ENCODE measurements at regions not wholly inside any gene's neighbourhood (a gene's known extent, or its start where the extent isn't known, plus 50 kb on each side); places are given as distances from the start of the nearest gene placed in this dataset.

DNA sequence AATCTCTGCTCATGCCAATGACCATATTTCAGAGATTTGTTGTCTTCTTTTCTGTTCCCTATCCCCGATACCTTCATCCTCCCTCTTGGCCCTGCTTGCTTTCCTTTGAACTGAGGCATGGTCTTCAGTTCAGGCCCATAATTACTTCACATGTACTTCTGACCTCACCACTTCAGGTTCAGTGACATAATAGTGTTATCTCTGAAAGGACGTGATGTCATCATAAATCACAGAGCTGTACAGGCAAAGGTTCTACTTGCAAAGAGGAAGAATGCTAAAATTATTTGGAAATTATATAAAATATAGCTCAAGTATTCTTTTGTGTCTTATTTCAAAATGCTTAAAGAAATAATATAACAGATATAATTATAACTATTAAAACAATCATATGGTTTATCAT lies 230.3 kb upstream of the ESRRG start:
- DNase-seq: no peak

DNA sequence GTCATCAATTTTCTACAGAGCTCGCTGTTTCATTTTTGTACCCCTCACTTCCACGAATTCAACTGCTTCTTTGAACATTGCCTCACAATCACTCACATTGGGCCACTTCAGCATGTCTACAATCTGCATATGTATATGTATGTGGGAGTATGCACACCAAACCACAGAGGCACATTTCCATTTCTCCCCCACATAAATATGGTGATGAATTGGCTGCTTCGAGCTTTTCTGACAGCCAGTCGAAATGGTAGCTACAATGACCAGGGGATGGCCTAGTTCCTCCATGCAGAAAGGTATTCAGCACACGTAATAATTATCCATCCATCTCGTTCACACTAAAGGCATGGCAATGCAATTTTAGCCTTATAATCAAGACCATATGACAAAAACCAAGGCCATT lies 229.6 kb upstream of the ESRRG start:
- no peak for DNase-seq

DNA sequence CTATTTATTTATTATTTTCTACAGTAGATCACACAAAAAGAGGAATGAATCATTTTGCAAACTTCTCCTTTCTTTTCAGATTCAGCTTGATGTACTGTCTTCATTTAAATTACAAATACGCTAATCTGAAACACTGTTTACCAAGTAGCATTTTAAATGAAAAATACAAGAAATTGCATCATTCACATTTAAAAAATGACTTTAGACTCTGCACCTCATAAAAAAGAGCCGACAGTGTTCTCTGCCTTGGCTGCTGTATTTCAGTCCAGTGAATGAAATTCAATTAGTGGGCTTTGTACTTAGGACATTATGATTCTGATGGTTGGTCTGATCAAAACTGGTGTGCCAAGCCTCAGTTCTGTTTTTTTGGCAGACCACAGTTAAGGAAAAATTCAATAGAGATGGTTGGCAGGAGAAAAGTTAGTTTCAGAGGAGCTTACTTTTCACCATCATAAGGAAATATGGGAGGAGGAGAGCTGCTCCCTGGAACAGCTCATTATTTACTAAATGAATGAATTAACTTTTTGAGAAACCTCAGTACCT lies 222.4 kb upstream of the ESRRG start:
- no peak for DNase-seq

DNA sequence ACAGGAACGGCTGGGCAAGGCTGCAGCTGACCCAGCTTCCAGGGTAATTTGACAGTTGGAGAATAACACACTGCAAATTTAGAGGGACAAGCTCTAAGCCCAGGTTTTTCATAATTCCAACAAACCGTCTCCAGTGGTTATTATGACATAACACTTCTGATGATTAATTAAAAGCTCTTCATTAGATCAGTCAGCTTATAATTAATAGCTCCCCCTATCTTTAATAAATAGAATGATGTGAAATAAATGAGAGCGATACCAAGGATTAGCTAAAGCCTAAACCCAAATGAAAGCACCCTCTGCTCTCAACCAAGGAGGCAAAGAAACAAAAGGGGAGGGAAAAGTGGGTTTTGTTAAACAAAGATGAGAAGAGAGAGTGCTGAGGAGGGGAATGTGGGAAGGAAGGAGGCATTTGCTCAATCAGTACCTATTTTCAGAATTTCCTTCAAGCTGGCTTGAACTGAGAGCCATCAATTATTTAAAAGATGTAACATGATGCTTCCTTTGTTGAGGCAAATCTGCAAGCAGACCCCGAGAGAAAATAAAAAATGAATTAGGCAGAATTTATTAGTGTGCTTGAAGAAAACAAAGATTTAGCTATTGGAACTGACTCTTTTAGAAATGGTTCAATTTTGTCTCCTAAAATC lies 221.8 kb upstream of the ESRRG start:
- DNase-seq: no peak

DNA sequence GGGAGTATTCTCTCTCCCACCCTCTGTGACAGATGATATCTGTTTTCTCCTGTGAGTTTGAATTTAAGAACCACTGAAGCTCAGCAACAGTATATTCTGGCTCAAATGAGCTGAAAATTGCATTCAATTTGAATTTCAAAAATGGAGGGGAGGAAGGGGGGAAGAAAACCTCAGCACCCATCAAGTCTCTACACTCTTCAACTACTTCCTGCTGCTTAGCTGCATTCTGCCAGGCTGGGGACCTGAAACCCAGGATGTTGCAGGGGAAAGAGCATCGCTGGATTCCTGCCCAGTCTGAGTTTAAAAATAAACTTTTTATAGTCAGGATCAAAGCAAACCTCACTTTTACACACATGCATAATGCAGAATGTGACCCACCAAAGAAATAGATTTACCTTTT lies 214.3 kb upstream of the ESRRG start:
- no peak for DNase-seq

DNA sequence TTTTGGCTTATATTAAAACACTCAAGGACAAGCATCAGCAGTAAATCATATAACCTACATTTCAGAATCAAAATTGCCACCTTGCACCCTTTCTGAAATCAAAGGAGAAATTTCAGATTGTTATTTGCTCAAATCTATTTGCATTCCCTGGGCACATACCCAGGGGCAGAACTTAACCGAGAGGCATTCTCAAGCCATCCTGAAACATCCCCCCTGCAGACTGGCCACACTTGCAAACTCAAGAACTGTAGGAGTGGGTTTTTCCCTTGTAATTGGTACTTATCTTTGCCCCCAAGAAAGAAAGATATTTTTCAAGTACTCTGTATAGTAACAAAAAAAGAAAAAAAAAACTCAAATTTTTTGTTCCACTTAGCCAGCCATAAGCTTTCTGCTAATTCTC lies 213.6 kb upstream of the ESRRG start:
- no peak for DNase-seq

DNA sequence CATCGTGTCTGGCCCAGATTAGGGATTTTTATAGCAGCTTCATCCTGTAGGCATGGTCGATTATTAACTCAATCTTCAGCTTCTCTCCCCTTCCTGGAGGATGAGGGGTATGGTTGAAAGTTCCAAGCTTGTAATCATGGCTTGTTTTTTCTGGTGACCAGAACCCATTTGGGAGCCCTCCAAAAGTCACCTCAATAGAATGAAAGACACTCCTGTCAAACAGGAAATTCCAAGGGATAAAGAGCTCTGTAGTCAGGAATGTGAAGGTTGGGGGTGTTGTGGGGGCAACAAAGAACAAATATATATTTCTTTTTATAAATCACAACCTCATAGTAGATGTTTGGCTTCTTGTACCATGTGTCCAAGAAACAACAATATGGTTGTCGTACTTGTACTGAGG lies 212.7 kb upstream of the ESRRG start:
- DNase-seq: no peak

DNA sequence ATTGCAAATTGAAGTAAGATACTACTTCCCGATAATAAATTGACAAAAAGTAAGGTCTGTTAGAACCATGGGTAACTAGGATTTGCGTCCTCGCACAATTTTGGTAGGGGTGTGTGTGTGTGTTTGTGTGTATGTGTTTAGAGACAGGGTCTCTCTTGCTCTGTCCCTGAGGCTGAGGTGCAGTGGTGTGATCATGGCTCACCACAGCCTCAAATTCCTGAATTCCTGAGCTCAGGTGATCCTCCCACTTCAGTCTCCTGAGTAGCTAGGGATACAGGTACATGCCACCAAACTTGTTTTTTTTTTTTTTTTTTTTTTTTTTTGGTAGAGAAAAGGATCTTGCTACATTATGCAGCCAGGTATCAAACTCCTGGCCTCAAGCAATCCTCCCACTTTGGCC lies 209.2 kb upstream of the ESRRG start:
- DNase-seq: no peak

DNA sequence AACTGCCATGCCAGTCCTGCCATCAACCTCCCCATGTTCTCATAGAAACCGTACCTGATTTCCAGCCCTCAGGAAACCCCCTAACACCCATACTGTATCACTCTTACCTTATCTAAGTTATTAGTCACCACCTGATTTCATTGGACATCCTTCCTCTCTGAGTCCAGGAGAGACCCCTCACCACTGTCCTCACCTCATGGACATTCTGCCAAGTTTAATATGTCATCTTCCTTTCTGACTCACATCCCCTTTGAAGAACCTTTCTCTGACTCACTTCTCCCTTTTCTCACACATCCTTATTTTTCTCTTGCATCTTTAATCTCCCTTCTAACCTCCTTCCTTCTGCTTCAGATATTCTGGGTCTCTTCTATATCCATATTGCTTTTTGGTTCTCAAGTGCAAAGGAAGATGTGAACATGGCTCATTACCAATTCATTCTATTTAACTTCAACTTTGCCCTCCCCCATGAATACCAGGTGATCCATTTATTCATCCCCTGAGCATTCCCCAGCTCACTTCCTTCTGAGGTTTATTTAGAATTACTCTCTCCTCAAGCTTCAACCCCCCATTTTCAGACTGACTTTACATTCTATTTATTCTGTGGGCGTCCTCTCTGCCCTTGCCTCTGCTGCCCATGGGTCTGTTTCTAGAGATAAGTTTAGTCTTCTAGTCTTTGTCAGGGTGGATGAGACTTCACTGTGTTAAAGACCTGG lies 206.8 kb upstream of the ESRRG start:
- no peak for DNase-seq

DNA sequence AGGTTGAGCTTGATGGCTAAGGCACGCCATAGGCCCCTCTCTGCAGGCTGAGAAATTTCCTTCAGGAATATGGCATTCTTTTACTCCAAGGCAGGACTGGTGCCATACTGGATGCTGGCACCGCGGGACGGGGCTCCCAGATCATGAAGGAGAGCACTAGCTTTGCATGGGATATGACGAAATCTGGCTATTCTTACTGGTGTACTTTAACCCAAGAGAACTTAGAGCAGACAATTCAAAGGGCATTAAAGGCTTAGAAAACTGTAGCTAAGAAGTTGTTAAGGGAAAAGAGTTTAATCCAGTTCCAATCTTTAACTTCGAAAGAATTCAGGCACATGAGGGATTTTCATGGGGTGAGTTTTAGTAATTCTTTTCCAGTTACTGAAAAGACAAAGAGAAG lies 204.4 kb upstream of the ESRRG start:
- DNase-seq: no peak

DNA sequence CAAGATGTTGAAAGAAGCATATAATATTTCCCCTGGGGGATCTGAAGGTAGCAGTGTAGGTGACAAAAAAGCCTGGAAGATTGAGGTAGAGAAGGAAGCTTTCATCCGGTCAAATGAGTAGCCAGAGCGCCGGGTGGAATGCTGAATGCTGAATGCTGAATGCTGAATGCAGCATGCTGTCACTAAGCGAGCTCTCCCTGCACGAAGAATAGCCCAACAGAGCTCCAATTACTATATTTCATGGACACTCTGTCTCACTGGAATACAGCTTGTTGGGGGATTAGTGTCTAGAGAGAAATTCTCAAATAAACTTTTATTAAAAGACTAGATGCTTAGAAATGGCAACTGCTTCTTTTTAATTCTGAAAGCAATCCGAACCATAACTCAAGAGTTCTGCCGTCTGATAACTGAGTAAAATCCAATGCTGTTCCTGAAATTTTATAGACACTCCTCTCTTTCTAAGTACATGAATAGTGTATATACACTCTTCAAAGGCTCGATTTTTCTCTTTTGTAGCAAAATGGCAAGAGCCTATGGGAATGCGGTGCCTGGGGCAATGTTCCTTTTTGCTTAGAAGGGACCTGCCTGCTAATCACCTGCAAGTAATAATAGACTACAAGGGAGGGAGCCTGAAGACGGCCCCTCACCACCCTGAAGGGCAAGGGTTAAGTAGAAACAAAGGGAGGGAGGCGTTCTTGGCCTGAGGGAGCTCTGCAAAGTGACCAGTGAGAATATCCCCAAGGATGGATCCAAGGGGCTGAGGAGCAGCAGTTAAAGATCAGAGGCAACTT lies 203.7 kb upstream of the ESRRG start:
- no peak for DNase-seq

DNA sequence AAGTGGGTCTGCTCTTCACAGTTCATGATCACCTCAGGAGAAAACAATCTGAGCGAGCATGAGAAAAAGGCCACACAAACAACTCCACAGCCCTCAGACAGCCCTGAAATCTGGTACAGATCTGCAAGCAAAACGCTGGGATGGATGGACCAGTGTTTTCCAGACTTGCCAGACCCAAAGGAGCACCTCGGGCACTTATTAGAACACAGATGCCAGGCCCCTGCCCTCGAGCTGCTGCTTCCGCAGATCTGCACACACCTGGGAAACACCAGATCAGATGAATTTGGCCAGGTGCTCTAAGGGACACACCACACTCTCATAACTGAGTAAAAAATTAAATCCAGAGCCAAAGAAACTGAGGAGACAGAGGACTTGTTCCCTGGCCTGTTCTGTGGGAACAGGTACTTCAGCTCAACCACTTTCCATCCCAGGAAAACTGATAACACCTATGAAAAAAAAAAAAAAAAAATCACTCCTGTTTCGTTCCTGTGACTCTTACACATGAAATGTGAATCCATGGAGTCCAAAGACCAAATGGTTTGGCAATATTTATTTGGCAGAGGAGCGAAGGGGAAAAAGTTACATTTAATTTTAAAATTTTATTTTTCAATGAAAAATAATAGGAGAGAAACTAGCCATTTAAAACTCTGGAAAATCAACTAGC lies 202.9 kb upstream of the ESRRG start:
- DNase-seq: no peak

DNA sequence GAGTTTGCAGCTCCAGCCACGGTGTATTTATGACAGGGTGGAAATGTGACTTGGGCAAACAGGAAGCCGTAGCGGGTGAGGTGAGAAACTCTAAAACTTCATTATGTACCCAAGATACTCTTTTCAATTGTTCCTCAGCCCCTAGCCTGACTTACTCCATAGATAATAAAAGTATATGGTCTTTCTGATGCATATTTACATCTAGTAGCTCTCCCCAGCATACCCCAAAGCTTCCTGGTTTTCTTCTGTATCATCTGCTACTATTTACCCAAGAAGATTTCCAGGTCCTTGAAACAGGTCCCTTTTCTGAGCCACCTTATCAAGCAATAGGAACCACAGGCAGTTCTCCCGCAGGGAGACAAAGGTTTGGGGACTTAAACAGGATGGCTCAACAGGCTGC lies 201.5 kb upstream of the ESRRG start:
- no peak for DNase-seq

DNA sequence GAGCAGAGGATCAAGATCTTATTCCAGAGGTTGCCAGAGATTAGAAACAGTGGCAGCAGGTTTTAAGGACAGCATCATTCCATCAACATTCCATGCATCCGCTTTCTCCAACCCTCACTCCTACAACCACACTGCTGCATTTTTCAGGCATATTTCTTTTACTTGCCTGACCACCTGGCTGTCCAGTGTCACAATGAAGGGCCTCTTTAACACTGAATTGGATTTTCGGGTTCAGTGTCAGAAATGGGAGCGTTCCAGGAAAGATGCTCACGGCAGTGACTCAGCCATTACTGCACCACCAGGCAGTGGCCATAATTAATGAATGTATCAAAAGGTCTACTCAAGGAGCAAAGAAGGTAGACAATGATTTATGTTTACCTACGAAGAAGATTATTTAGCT lies 200.4 kb upstream of the ESRRG start:
- no peak for DNase-seq

DNA sequence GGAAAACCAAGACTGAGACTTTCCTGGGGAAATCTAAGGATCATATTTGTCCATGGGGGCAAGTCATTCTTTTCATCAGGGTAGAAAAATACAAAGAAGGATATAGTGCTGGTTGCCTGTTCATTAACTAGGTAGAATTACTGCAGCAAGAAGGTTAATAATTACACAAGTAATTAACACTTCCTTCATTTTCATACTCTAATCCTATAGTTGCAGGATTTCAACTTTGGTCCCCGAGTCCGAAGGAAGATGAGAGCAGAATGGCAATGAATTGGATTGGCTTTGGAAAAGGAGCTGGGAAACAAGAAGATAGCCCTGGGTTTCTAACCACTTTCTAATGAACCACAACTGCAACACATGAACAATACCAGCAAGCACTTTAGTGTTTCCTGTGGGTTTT lies 199.2 kb upstream of the ESRRG start:
- no peak for DNase-seq

DNA sequence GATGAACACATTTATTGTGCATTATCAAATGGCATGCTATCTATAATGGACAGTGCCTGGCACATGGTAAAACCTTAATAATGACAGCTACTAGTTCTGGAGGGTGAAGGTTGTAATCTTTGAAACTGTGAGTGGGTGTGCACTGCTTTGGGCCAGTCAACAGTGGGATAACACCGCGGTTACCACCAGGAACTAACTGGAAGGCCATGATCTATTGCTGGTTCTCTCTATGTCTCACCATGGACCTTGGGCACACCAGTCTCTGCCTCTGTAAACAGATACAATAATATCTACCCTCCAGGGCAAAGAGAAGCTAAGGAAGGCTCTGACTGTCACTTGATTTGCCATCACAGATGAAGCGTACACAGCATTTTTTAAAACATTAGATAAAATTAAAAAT lies 198.6 kb upstream of the ESRRG start:
- no peak for DNase-seq

DNA sequence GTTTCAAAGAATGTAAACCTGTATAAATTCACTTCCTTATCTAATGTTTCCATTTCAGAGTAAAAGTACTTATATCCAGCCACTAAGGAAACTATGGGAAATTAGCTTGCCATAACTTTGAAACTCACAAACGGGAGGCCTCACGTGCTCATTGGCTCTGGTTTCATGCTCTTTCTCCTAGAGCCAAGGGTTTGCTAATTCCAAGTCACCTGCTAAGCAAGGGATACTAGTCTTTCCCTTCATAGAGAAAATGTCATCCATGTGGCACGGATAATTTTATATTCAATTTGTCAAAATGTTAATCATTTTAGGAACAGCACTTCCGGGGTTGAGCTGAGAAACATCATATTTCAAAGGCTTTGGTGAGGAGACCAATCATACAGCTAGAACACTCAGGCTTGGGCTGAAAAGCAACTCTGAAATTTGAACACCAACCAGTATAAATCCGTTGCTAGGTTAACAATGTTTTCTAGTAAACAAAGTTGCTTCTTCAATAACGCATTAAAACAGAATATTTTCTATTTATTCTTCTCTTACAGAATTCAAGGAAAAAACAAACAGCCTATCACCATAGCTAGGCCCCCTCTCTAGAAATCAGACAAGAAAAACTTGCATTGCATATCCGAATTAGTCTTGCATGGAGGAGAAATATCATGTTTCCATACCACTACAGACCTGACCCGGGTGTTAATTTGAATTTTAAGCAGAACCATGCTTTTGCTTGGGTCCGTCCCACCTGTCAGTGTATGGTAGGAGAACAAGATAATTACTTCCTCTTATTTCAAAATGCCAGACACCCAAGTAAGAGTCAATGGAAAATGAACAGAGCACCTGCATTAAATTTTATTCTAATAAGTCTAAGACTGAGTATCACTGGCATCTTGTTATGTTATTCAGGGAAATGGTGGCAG lies 196.1 kb upstream of the ESRRG start:
- no peak for DNase-seq

DNA sequence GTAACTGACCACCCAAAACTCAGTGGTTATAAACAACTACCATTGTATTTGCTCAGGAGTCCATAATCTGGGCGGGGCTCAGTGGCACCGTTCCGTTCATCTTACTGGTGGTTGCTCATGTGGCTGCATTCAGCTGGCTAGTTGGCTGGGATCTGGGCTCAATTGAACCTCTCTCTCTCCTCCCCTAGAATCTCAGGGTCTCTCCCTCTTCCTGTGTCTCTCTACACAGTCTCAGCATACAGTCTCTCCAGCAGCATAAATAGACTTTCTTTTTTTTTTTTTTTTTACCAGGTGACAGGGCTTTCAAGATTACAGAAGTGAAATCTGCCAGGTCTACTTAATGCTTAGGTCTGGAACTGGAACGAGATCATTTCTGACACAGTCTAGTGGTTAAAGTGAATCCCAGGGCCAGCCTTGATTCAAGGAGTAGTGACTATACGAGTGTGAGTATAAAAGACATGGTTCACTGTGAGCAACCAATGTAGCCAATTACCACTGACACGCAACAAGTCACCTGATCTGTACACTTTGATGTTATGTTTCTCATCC lies 193.7 kb upstream of the ESRRG start:
- DNase-seq: no peak

DNA sequence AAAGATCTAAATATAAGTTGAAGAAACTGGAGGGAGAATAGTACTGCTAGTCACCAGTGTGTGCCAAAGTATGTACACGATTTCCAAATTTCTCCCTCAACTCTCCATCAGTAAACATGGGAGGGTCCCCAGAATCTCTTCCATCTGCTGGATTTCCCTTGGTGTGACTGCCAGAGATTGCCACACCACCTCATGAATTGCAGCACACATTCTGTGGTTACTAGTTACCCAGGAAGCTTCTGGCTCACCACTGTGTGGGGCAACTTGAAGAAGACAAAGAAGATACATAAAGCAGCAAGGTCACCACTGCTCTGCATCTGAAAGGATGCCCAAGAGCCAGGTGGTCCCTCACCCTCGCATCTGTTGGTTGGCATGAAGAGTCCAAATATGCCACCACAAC lies 191.7 kb upstream of the ESRRG start:
- no peak for DNase-seq

DNA sequence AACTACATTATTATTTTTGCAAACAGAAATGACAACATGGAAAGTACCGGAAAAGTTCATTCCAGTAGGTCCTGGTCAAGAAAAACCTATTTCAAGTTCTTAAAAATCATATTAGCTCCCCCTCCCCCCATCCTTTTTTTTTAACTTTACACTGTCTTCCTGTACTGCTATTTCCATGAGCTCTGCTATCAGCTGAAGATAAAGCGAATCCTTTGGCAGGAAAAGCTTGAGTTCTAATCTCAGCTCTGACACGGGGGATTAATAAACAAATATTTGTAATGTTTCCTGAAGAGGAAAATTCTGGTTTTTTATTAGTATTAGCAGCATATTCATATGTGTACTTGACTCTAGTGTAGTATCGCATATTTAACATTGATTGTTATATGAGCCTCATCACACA lies 190.7 kb upstream of the ESRRG start:
- DNase-seq: no peak

DNA sequence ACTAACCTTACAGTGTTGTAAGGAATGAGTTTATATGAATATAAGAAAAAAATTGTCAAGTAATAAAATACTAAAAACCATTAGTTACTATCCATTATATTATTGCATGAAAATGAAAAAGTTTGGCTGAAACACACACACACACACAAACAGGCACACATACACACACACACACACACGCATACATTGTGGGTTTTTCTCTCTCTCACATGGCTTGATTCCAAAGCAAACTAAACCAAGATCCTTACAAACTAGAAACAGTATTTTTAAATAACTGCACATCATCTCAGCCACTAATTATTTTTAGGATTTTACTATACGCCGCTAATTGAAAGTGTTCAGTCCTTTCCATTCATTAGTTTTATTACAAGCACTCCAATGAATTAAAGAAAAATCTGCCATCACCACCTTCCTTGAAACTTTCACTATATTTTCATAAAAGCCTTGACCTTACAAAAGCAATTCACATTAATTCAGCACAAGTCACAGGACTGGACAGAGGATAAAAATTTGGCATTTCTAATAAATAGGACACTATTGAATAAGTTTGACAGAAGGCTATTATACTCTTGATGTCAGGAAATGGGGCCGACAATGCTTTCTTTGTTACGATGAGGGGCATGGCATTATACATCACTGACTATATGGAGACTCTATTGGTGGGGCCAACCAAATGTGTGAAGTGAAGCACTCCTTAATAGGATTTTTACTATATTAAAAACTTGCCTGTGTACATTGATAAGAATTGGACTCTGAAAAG lies 187.0 kb upstream of the ESRRG start:
- DNase-seq: no peak
